RPMI8226 (cell line): ENCODE measurements at regions not wholly inside any gene's neighbourhood (a gene's known extent, or its start where the extent isn't known, plus 50 kb on each side); places are given as distances from the start of the nearest gene placed in this dataset.
"Not testable (repeated sequence)": the region's sequence is repeated elsewhere in the genome, so short reads cannot be mapped to it uniquely, and the experiment has no call there.

Source experiments
- DNase-seq: peaks from one replicate; pipeline ENCODE4 v3.0.0-alpha.2; 2015

DNA sequence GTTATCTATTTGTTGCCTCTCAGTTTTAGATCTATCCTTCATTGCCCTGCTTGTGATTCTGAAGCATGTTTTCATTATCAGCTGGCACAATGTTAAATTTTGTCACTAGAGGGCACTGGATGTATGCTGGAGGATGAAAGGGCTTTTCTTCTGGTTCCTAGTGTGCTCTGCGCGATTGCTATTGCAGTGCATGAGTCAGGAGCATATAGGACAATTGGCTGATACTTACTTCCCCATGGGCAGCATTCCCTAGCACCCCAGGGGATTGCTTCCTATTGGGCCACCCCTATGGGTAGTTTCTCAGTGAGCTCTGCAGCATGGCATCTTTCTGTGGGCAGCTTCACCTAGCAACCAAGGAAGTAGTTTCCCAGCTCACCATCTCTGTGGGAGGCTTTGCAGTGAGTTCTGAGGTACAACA is 280.3 kb upstream of the SYNCRIP start:
- DNase-seq, result peak; percentile 40

DNA sequence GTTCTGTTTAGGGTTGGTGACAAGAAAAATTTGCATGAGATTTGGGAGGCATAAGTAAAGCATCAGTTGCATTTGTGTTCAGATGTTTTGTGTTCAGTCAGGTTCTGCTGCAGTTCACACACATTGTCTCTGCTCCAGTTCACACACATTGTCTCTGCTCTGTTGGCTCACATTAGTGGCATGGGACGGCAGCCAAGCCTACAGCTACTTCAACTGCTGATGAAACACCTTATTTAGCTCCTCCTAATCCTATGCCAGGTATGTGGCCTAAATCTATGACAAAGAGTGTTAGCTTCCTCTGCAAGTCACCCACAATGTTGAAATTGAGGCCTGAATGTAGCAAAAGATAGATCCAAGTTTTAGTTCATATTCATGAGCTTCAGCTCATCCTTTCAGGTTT is 278.1 kb upstream of the SYNCRIP start:
- no peak for DNase-seq

DNA sequence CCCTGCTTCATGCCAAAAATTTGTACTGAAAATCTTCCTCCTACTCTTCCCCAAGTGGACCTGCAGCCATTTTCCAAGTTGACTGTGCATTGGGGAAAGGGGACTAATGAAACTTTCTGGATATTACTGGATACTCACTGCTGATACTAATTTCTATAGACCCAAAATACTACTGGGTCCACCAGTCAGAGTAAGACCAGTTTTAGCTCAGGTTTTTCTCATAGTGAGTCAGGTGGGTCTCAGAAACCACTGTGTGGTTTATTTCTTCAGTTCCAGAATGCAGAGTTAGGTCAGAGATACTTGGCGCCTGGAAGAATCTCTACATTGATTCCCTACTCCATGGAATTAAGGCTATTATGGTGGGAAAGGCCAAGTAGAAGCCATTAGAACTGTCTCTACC is 274.8 kb upstream of the SYNCRIP start:
- DNase-seq, result no peak

DNA sequence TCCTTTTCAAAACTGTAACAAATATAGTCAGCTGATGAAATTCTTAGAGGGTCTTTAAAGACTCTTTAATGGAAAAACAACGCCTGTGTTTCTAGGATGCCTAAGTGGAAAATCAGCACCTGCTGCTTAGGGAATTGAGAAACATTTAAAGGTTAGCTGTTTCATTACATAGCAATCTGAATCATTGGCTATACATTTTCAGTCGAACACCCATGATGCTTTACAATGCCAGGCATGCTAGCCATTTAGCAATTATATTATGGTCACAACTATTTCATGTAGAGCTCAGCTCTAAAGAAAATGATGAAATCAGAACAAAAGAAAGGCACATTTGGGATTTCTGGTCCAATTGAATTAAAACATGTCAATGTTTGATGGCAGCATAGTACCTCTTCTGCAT is 270.3 kb upstream of the SYNCRIP start:
- DNase-seq, result no peak

DNA sequence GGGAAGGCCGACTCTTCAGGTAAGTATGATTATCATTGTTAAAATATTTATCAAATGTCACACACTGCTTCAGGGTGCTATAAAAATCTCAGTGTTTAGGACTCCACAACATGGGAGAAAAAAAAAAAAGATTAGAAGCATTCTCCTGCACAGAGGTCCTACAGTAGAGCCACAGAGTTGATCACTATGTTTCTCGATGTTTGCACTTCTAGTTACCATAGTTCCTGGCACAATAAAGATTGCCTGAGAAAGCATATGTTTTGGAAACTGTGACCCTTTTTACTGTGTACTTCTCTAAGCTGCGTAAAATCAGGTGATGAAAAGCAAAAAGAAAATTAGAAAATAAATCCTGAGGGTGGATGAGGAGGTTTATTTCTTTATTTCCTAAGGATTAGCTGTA is 269.9 kb upstream of the SYNCRIP start:
- DNase-seq, result no peak

DNA sequence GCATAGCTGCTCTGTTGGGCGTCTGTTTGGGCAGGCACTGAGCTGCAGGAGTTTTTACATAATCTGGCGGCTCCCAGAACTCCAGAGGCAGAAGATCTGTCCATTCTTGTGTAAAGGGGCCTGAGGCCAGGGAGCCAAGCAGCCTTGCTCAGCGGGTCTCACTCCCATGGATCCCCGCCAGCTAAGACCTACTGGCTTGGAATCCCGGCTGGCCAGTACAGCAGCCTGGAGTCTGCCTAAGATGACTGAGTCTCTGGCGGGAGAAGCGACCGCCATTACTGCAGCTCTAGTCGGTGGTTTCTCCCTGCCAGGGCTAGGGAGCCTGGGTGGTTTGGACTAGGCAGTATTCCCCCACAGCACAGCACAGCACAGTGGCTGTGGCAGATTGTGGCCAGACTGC is 268.4 kb upstream of the SYNCRIP start:
- no peak for DNase-seq

DNA sequence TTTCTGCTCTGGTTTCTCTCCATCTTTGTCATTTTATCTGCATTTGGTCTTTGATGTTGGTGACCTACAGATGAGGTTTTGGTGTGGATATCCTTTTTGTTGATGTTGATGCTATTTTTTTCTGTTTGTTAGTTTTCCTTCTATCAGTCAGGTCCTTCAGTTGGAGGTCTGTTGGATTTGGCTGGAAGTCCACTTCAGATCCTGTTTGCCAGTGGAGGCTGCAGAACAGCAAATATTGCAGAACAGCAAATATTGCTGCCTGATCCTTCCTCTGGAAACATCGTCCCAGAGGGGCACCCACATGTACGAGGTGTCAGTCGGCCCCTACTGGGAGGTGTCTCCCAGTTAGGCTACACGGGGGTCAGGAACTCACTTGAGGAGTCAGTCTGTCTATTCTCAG is 265.4 kb upstream of the SYNCRIP start:
- DNase-seq, result not testable (repeated sequence)

DNA sequence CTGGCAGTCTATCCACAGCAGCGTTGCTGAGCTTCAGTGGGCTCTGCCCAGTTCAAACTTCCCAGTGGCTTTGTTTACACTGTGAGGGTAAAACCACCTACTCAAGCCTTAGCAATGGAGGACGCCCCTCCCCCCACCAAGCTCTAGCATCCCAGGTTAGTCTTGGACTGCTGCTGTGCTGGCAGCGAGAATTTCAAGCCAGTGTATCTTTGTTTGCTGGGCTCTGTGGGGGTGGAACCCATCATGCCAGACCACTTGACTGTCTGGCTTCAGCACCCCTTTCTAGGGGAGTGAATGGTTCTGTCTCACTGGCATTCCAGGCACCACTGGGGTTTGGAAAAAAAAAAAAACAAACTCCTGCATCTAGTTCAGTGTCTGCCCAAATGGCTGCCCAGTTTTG is 249.7 kb upstream of the SYNCRIP start:
- no peak for DNase-seq

DNA sequence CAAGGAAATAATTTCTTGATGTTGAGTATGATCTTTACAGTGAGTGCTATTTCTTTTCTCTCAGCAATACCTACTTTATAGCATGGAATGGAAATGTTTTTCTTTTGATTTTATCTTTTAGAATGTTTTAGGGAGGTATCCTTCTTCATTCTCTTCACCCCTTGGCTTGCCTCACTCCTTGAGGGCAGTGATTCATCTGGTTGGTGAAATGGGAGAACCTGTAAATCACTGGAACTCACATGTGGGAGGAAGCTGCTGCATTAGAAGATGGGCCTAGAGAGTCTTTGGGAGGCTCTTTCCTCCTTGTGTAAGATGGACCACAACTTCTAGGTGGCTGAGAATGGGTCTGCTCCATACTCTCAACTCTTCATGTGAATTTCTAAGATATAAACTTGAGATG is 244.8 kb upstream of the SYNCRIP start:
- DNase-seq, result no peak

DNA sequence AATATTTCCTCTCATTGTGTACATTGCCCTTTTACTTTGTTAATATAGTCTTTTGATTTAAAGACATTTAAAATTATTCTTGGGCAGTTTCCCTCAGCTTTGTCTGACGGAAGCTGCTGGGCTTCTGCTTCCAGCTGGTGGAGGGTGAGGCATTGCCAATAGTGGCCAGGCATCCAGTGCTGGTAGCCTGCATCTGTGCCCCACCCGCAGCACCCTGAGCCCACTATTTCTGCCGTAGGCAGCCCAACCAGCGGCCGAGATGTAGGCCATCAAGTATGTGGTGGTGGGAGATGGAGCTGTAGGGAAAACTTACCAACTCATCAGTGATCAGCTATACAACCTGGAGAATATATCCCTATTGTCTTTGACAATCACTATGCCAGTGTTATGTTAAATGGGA is 226.0 kb upstream of the SYNCRIP start:
- no peak for DNase-seq

DNA sequence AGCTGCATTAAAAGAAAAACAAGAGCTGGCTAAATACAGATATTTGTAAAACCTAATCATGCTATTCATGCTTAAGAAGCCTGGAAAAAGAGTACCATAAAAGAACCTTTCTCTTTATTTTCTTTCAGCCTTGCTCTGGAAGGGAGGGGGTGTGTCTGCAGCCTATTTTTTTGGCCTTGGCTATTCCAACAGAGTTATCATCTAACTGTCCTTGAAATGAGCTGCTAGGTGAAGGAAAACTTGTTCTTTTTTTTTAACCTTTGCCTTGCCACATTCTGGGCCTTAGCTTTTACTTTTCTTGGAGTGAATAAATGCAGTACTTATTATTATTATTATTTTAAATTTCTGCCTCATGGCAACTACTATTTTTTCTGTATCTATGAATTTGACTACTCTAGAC is 224.9 kb upstream of the SYNCRIP start:
- no peak for DNase-seq

DNA sequence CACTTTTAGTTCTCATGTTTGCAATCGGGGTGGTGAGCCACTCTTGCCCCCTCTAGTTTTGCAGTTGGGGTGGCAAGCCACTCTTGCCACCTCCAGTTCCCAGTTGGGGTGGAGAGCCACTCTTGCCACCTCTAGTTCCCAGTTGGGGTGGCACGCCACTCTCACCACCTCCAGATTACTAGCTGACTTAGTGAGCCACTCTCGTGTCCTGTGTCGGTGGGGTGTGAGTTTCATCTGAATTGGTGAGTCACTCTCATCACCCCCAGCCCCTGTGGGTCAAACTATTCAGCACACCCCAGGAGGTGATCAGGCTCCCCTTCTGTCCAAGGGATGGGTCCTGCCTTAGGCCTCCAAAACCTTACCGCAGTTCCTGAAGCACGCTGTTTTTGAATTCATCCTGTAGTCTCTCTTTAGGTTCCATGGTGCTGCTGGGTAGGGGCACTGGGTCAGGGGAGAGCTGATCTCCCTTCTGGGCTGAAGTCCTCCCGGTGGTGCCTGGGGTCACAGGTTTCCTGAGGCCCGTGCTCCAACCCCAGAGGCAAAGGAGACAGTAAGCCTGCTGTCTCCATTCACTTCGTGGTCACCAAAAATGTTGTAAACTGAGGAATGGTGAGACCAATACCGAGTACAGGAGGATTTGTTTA is 224.2 kb upstream of the SYNCRIP start:
- no peak for DNase-seq

DNA sequence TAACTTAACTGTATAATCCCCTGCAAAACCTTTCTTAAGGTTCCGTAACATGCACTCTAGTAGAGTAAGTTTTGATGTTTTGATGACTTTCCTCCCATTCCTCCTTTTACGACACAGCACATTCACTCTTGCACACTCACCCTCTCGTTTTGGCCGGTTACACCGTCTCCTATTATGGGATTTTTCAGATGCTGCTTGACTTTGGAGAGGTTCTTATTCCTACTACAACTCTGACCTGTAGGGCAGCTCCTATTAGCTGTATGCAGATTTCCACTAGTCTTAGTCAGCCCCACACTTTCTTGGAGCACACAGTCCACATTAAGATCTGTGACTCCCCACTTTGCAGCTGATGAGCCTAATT is 223.7 kb upstream of the SYNCRIP start:
- DNase-seq, result no peak

DNA sequence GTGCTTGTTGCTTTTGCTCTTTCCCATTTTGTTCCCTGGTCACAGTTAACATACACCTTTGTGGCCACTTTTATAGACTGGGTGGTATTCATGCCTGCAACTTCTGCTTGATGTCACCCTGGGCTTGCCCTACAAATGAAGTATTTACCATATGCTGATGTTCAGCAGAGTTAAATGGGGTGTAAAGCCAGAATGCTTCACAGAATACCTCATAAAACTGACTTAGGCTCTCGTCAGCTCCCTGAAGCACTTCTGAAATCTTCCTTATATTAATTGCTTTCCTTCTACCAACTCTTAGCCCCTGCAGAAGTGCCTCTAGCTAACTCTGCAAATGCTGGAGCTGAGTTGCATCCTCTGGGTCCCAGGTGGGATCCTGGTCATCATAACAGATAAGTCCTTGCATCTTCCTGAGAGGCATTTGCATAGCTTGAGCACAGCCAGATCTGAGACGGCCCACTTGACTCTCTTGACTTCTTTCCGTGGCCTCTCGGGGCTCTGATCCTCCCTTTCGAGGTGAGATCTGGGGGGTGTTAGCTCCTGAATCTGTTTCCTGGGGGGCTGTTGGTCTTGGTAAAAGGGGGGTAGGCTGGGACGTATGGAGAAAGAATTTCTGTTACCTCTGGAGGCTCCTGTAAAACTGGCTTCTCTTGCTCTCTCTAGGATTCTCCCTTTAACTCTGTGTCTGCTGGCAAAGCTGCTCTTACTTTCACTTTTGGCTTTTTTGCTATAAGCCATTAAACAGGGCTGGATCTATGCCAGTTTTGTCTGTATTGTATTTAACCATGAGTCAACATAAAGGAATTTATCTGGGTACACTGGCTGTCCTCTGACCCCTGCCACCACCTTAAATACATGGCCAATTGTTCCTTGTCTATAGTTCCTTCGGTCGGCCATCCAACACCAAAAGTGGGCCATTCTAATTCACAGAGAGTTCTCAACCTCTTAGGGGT is 223.0 kb upstream of the SYNCRIP start:
- peak; percentile 67 for DNase-seq

DNA sequence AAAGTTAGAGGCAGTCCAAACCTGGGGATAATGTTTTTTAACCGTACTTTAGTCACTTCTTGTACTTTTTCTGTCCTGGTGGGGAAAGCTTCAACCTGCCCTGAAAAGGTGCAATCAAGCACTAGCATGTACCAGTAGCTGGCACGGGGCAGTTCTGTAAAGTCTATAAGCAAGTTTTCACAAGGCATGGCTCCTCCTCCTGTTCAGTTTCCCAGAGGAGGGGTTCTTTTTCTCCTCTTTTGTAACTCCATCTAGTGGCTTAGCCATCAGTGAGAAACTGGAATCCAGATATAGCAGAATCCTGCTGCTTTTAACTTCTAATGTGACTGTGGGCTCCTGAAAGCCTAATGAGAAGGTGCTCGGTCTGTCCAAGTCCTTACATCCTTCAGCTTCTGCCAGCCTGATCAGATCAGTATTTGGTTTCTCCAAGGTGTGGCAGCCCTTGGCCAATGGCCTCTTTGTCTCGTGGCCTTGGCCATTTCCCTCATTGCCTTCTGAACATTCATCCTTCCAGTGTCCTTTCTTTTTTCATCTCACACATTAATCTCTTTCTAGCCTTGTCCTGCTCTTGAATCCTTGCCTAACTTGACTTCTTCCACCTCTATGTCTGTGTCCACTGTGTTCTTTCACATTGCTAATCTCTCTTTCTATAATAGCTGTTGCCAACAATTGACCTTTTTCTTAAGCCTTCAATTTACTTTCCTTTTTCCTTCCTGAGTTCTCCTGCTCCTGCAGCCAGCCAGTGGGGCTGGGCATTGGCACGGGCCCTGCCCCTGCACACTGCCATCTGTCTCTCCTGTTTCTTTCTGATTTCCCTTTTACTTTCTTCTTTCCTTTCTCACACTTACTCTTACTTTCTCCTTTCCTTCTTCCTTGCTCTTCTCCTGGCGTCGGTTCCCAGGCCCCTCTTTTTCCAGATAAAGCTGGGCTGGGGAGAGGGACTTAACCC is 222.0 kb upstream of the SYNCRIP start:
- DNase-seq, result no peak

DNA sequence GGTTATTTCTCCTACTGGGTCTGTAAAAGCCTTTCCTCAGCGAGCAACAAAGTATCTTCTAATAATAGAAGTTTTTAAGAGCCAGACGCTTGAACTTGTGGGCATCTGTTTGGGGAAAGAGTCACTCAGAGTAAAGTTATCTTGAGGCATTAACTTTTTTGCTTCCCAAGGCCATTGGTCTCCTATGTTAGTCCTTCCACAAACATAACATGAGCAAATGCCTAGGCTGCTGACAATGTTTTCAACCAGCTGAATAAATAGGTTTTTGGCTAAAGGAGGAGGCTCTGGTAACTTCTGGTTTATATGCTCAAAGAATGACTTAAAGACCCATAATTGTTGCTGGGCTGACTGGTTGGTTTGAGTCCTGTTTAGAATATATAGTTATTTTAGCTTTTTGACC is 213.5 kb upstream of the SYNCRIP start:
- no peak for DNase-seq

DNA sequence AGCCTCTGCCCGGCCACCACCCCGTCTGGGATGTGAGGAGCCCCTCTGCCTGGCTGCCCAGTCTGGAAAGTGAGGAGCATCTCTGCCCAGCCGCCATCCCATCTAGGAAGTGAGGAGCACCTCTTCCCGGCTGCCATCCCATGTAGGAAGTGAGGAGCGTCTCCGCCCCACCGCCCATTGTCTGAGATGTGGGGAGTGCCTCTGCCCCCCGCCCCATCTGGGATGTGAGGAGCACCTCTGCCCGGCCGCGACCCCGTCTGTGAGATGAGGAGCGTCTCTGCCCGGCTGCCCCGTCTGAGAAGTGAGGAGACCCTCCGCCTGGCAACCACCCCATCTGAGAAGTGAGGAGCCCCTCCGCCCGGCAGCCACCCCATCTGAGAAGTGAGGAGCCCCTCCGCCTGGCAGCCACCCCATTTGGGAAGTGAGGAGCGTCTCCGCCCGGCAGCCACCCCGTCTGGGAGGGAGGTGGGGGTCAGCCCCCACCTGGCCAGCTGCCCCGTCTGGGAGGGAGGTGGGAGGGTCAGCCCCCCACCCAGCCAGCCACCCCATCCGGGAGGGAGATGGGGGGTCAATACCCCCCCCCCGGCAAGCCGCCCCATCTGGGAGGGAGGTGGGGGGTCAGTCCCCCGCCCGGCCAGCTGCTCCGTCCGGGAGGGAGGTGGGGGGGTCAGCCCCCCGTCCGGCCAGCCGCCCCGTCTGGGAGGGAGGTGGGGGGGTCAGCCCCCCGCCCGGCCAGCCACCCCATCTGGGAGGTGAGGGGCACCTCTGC is 195.8 kb upstream of the SYNCRIP start:
- DNase-seq, result not testable (repeated sequence)

DNA sequence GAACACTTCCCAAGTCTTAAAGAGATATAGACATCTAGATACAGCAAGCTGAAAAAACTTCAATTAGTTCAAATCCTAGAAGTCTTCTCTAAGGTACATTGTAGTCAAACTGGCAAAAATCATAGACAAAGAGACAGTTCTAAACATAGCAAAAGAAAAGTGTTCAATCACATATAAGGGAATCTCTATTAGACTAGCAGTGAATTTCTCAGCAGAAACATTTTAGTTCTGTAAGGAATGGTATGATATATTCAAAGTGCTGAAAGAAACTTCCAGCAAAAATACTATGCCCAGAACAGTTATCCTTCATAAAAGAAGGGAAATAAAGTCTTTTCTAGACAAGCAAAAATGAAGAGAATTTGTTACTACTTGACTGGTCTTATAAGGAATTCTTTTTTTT is 186.3 kb upstream of the SYNCRIP start:
- DNase-seq, result no peak

DNA sequence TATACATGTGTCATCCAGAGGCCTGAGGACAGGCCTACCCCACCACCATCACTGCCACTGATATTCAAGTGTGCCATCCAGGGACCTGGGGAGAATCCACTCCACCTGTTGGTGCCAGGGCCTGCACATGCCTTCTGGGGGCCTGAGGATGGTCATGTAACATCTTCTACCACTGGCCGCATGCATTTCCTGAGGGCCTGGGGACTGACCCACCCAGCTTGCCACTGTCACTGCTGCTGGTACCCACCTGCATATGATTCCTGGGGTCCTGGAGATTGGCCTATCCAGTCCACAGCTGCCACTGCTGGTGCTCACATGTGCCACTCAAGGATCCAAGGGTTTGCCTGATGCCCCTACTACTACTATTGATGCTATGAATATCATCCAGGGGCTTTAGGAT is 184.3 kb upstream of the SYNCRIP start:
- no peak for DNase-seq

DNA sequence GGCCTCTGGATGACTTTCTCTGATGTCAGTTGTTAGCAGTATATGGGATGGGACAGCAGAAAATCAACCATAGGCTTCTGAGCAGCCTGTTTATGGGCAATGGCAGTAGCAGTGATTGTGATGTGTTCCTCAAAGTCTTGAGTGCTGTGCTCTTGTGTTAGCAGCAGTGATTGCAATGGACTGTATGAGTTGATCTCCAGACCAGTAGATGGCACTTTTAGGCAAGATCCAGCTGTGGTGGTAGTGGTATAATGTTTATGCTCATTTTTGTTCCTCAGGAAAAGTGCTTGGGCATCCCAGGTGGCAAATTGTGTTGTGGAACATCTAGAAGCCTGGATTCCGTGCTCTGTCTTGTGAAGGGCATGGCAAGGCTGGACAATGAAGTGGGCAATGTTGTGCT is 181.6 kb upstream of the SYNCRIP start:
- no peak for DNase-seq

DNA sequence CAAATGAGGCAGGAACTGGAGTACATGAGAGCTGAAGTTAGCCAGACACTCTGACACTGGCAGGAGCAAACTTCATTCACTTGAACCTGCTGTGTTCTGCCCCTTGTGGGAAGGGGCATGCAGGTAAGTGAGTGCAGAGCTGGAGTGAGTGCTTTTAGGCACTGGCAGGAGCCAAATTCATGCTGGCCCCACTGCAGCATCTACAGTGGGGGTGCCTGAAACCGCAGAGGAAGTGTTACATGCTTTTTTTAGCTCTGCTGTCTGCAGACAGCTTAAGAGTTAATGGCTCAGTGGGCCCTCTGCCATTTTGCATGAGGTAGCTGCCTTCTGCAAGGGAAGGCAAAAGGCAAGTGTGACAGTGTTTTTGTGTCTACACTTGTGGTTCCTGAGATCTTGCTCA is 167.9 kb upstream of the SYNCRIP start:
- peak; percentile 28 for DNase-seq

DNA sequence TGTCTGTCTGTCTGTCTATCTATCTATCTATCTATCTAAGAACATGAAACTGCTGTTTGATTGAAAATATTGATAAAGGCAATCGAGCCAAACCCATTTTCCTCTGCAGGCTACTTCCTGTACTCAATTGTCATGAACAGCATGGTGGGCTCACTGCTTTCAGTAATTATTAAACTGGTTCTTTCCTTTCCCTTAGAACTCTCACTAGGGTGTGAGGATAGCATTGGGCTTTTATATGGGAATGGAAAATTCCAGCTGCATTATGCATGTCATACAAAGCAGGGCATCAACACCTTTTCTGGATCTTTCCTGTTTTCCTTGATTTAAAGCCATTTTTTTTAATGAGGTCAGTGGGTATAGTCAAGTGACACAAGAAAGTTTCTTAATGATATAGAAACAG is 161.0 kb upstream of the SYNCRIP start:
- no peak for DNase-seq

DNA sequence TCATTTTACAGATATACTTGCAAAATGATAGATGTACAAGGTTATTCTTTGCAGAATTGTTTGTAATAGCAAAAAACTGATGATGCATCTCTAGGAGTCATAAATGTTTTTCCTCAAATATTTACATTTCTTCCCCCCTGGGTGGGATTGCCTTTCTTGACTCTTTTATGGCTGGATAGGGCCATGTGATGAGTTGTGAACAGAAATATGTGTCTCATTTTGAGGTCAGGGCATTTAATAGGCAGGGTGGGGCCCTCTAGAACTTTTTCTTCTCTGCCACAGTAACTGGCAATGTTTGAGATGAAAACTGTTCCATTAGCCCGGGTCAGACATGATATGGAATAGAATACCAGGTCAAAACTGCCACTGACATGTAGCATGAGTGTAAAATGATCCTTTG is 159.5 kb upstream of the SYNCRIP start:
- no peak for DNase-seq
